Psoas muscle (tissue), 7 donors: ENCODE measurements at regions not wholly inside any gene's neighbourhood (a gene's known extent, or its start where the extent isn't known, plus 50 kb on each side); places are given as distances from the start of the nearest gene placed in this dataset.

ENCODE experiments used
- ATAC-seq, 4 donors: fragments of 200-7000 bp; cut with Tn5 transposase; one replicate each; pipeline ENCODE4 v1.9.1; 2020; ENCODE audit warnings: moderate library complexity in 3 of 4, mild to moderate bottlenecking in 2 of 4
- DNase-seq, 2 donors: peaks; one replicate each; pipeline ENCODE4 v3.0.0-alpha.2; 2020
- H3K27ac ChIP-seq: fragments of 200-600 bp; one replicate; pipeline ENCODE4 v1.8.0; 2022
- H3K27me3 ChIP-seq, 3 donors: fragments of 200-600 bp in 1 of 3; one replicate each; pipeline versions ENCODE4 v1.6.1 to v1.8.0; 2013 to 2022; ENCODE audit warnings: low read length in 2 of 3, mild to moderate bottlenecking in 2 of 3, moderate library complexity in 1 of 3; ENCODE audit not compliant: insufficient read depth in 3 of 3
- H3K36me3 ChIP-seq, 2 donors: fragments of 200-600 bp in 1 of 2; one replicate each; pipeline versions ENCODE4 v1.6.1 to v1.8.0; 2013 to 2022; ENCODE audit warnings: low read depth in 1 of 2, mild to moderate bottlenecking in 1 of 2, moderate library complexity in 1 of 2; ENCODE audit not compliant: insufficient read depth in 1 of 2
- H3K4me1 ChIP-seq: fragments of 200-600 bp; one replicate; pipeline ENCODE4 v1.8.0; 2022
- H3K4me3 ChIP-seq: fragments of 200-600 bp; one replicate; pipeline ENCODE4 v1.8.0; 2022; ENCODE audit warnings: mild to moderate bottlenecking
- H3K9me3 ChIP-seq: fragments of 200-600 bp; one replicate; pipeline ENCODE4 v1.8.0; 2022
- CTCF ChIP-seq: fragments of 200-600 bp; IDR thresholded peaks from one replicate; pipeline ENCODE4 v1.8.0; 2022; ENCODE audit warnings: antibody characterized with exemption
- WGBS, 3 donors: extraction: QIAGEN DNeasy Blood & Tissue Kit; methylation state at CpG; one replicate each; pipeline versions ENCODE4 v1.1.6 to v1.1.7; 2013; 5-methylcytosine and 5-hydroxymethylcytosine counted together
- intact Hi-C, 2 donors: fragments of 100-400 bp; cut with DNase I; formaldehyde crosslinking; loops; one replicate each; pipeline versions ENCODE4 v1.11.0 to v1.14.2; 2022
- donor health status: healthy with polysubstance abuse.
- donor health status: DM: no; HTN: no; CAD: no; lungs with moderate emphysema.
- donor health status: Bipolar disorder and iron deficiency.
- donor health status: healthy.
- donor health status: DM: yes; HTN: yes; CAD: no.
- donor health status: DM: no; HTN: no; CAD: no.
- donor health status: DM: yes; HTN: yes; CAD: no.

- H3K4me3 ChIP-seq: no peak overlapping the region
- intact Hi-C loops: no loop called here
- H3K36me3 ChIP-seq: no peaks in the 10 kb centered on the region
- DNase-seq (no peak), ATAC-seq (no peak)
- H3K27me3 ChIP-seq: peaks cover 0 to 3% (median 0%) of the 10 kb centered on the region in 3 donors
- WGBS, 3 donors: 83 to 85% (median 84%) methylated on average over 12 of the region's 12 CpGs
- no peak overlapping the region for H3K27ac ChIP-seq
- H3K4me1 ChIP-seq: peaks cover 3% of the 10 kb centered on the region
- no peak for TF ChIP-seq CTCF
- no peaks in the 10 kb centered on the region for H3K9me3 ChIP-seq
These were observed 53.7 kb upstream of the IGFBP3 start for GRCh38 chr7:45974540-45975360.

GRCh38 chr7:45973725-45974532 lies 52.9 kb upstream of the IGFBP3 start:
- Histone ChIP-seq H3K9me3 (no peaks in the 10 kb centered on the region), H3K4me3 (no peak overlapping the region), H3K36me3 (no peaks in the 10 kb centered on the region), H3K27me3 (peaks cover 0 to 3% (median 0%) of the 10 kb centered on the region in 3 donors), H3K4me1 (peaks cover 3% of the 10 kb centered on the region), H3K27ac (no peak overlapping the region)
- TF ChIP-seq CTCF: no peak
- WGBS, 3 donors: 48 to 61% (median 58%) methylated on average over 14 of the region's 14 CpGs
- DNase-seq (no peak), ATAC-seq (no peak)
- intact Hi-C loops: no loop called here

- Histone ChIP-seq H3K36me3 (no peaks in the 10 kb centered on the region), H3K4me1 (no peaks in the 10 kb centered on the region), H3K27me3 (peaks cover 0 to 3% (median 0%) of the 10 kb centered on the region in 3 donors), H3K4me3 (no peak overlapping the region), H3K27ac (no peak overlapping the region), H3K9me3 (no peaks in the 10 kb centered on the region)
- DNase-seq (no peak), ATAC-seq (no peak)
- 82 to 89% (median 88%) methylated on average over 12 of the region's 12 CpGs for WGBS, 3 donors
- intact Hi-C loops: no loop called here
- TF ChIP-seq CTCF: no peak
These were observed 51.7 kb upstream of the IGFBP3 start for GRCh38 chr7:45972629-45973312.

GRCh38 chr7:45971661-45972175 lies 50.6 kb upstream of the IGFBP3 start:
- intact Hi-C loops: no loop called here
- no peaks in the 10 kb centered on the region for H3K36me3 ChIP-seq
- no peaks in the 10 kb centered on the region for H3K4me1 ChIP-seq
- no peak overlapping the region for H3K27ac ChIP-seq
- TF ChIP-seq CTCF: no peak
- 90 to 92% (median 91%) methylated on average over 5 of the region's 5 CpGs for WGBS, 3 donors
- no peaks in the 10 kb centered on the region for H3K9me3 ChIP-seq
- ATAC-seq: no peak
- H3K4me3 ChIP-seq: no peak overlapping the region
- DNase-seq: no peak
- H3K27me3 ChIP-seq: peaks cover 0 to 3% (median 0%) of the 10 kb centered on the region in 3 donors
